Nephron (organoid): ENCODE measurements at regions not wholly inside any gene's neighbourhood (a gene's known extent, or its start where the extent isn't known, plus 50 kb on each side); places are given as distances from the start of the nearest gene placed in this dataset.
"Not testable (repeated sequence)": the region's sequence is repeated elsewhere in the genome, so short reads cannot be mapped to it uniquely, and the experiment has no call there.

ENCODE experiments used
- H3K27ac Mint-ChIP-seq, 3 experiments: 2 replicates each; pipeline ENCODE4 v1.8.0; 2020; ENCODE audit warnings: mixed read lengths in 3 of 3, mild to moderate bottlenecking in 2 of 3, moderate library complexity in 1 of 3
- H3K27me3 Mint-ChIP-seq: 2 replicates; pipeline ENCODE4 v1.8.0; 2021; ENCODE audit warnings: low read depth, mild to moderate bottlenecking, moderate library complexity, mixed read lengths
- H3K36me3 Mint-ChIP-seq: 2 replicates; pipeline ENCODE4 v1.8.0; 2020; ENCODE audit warnings: low read depth, mixed read lengths
- H3K4me1 Mint-ChIP-seq: 2 replicates; pipeline ENCODE4 v1.8.0; 2020; ENCODE audit warnings: mixed read lengths
- H3K4me3 Mint-ChIP-seq, 3 experiments: 2 replicates each; pipeline ENCODE4 v1.8.0; 2020; ENCODE audit warnings: mild to moderate bottlenecking in 3 of 3, mixed read lengths in 3 of 3, moderate library complexity in 2 of 3
- H3K9me3 Mint-ChIP-seq: 2 replicates; pipeline ENCODE4 v1.8.0; 2020; ENCODE audit warnings: mixed read lengths
- CTCF ChIP-seq, 3 experiments: fragments of 200-600 bp; sonication (generic); IDR thresholded peaks; one replicate each; pipeline ENCODE4 v1.5.0; 2021; ENCODE audit warnings: antibody characterized with exemption in 3 of 3; ENCODE audit not compliant: unreplicated experiment in 3 of 3

DNA sequence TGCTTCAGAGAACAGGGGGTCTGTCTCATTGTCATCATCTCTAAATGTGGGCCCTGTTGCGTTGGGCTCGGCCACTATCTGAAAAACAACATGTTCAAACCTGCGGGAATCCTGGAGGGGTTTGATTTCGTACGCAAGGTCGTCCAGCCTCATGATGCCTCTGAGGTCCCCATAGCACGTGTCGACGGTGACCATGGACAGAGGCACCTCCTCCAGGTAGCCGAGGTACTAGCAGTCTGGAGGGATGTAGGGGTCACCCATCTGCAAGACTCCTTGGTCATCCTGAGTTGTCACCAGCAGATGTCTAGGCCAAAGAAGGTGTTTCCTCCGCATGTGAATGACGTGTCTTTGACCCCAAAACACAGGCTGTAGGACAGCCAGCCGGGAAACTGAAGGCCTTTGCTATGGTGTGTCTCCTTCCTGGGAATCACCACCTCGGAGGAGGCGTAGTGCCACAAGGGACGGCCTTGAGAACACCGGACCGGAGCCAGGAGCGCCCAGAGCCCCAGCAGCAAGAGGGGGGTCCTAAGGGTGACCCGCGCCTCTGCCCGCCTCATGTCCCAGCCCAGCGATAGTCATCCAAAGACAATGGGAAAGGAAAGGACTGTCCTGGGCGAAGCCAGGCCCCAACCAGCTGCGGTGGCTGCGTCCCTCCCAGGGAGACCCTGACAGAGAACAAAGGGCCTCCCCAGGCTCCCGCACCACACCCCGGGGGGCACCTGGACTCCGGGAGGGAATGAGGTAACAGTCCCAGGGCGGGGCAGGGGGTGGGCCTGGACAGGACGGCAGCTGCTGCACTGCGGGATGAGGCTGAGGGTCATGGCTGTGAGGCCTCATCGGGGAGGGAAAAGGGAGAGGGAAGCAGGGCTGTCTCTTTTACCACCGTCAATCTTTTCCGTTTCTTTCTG is 445.5 kb downstream of the TMEM121 start:
- H3K4me3 Mint-ChIP-seq = no peak overlapping the region

DNA sequence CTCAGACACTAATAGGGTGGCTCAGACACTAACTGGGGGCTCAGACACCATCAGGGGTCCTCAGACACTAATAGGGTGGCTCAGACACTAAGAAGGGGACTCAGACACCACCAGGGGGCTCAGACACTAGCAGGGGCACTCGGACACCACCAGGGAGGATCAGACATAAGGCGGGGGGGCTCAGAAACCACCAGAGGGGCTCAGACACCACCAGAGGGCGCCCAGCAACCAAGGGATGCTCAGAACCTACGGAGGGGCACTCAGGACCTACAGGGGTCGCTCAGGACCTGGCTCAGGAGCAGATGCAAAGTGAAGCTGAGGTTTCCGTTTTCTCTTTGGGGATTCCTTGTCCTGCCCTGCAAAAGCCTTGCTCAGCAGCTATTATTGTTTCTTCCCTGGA is 448.5 kb downstream of the TMEM121 start:
- H3K9me3 Mint-ChIP-seq = peaks cover 80% of the 10 kb centered on the region
- TF ChIP-seq CTCF (IDR thresholded peaks at IDR 0.05; ENCODE audit: unreplicated experiment in 3 of 3) = no peak
- H3K27me3 Mint-ChIP-seq = no peaks in the 10 kb centered on the region
- H3K27ac Mint-ChIP-seq = no peak overlapping the region
- no peak overlapping the region for H3K4me3 Mint-ChIP-seq
- peaks cover 4% of the 10 kb centered on the region for H3K36me3 Mint-ChIP-seq
- no peaks in the 10 kb centered on the region for H3K4me1 Mint-ChIP-seq

More for the DNA sequence above, 445.5 kb downstream of the TMEM121 start:
- Mint-ChIP-seq H3K9me3 (peaks cover 68% of the 10 kb centered on the region), H3K27me3 (no peaks in the 10 kb centered on the region), H3K27ac (no peak overlapping the region), H3K4me1 (no peaks in the 10 kb centered on the region), H3K36me3 (peaks cover 4% of the 10 kb centered on the region)
- no peak for TF ChIP-seq CTCF (IDR thresholded peaks at IDR 0.05; ENCODE audit: unreplicated experiment in 3 of 3)

DNA sequence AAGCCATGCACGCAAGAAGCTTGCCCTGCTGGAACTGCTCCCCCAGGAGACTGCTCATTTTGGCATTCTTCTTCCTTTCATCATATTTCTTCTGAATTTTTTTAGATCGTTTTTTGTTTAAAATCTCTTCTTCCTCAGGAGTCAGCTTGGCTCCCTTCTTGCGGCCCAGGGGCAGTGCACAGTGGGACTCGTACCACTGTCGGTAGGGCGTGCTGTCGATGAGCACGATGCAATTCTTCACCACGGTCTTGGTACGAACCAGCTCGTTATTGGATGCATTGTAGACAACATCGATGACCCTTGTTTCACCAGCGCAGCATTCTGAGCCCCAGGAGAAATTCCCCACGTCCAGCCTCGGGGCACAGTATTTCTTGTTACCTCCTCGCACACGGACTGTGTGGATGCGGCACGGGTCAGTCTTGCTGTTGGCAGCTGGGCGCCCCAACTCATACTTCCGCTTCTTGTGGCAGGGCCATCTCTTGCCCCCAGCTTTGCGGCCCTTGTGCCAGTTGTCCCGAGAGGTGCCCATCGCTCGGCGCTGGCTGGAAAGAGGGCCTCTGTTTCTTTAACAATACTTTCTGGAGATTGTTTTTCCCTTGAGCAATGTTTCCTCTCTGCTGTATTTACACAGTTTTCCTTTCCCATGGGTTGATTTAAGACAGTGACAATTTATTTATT is 452.4 kb downstream of the TMEM121 start:
- Mint-ChIP-seq H3K27me3 (peaks cover 3% of the 10 kb centered on the region), H3K4me1 (no peaks in the 10 kb centered on the region), H3K9me3 (peaks cover 80% of the 10 kb centered on the region), H3K4me3 (no peak overlapping the region), H3K36me3 (peaks cover 4% of the 10 kb centered on the region), H3K27ac (no peak overlapping the region)
- TF ChIP-seq CTCF (IDR thresholded peaks at IDR 0.05; ENCODE audit: unreplicated experiment in 3 of 3) = no peak

- peaks cover 82% of the 10 kb centered on the region for H3K9me3 Mint-ChIP-seq
- no peaks in the 10 kb centered on the region for H3K4me1 Mint-ChIP-seq
- peaks cover 3% of the 10 kb centered on the region for H3K27me3 Mint-ChIP-seq
- H3K36me3 Mint-ChIP-seq = peaks cover 4% of the 10 kb centered on the region
- H3K4me3 Mint-ChIP-seq = no peak overlapping the region
- no peak overlapping the region for H3K27ac Mint-ChIP-seq
- TF ChIP-seq CTCF (IDR thresholded peaks at IDR 0.05; ENCODE audit: unreplicated experiment in 3 of 3) = no peak
Observed at GRCh38 chr14:105979446-105979845, 453.1 kb downstream of the TMEM121 start.

- Mint-ChIP-seq H3K4me3 (no peak overlapping the region), H3K27me3 (peaks cover 3% of the 10 kb centered on the region), H3K27ac (no peak overlapping the region), H3K4me1 (no peaks in the 10 kb centered on the region), H3K9me3 (peaks cover 83% of the 10 kb centered on the region), H3K36me3 (peaks cover 4% of the 10 kb centered on the region)
- TF ChIP-seq CTCF (IDR thresholded peaks at IDR 0.05; ENCODE audit: unreplicated experiment in 3 of 3) = no peak
Observed at GRCh38 chr14:105980224-105980623, 453.8 kb downstream of the TMEM121 start.

GRCh38 chr14:105981517-105982302 is 455.3 kb downstream of the TMEM121 start:
- not testable (repeated sequence) for H3K27ac Mint-ChIP-seq, H3K4me3 Mint-ChIP-seq, H3K27me3 Mint-ChIP-seq, H3K36me3 Mint-ChIP-seq, H3K4me1 Mint-ChIP-seq
- H3K9me3 Mint-ChIP-seq = peaks cover 74% of the 10 kb centered on the region
